B cell (primary cell): ENCODE measurements at regions not wholly inside any gene's neighbourhood (a gene's known extent, or its start where the extent isn't known, plus 50 kb on each side); places are given as distances from the start of the nearest gene placed in this dataset.

Experiments used
- EZH2 ChIP-seq: IDR thresholded peaks from 2 replicates; pipeline ENCODE4 v1.6.1; 2012; ENCODE audit warnings: borderline replicate concordance, low read depth, mild to moderate bottlenecking, moderate library complexity, low read length; ENCODE audit not compliant: insufficient read depth, poor library complexity, severe bottlenecking
- TF ChIP-seq, protein P1 (sequence below): fragments of 200-600 bp; IDR thresholded peaks from one replicate; pipeline ENCODE4 v1.8.0; 2022; ENCODE audit warnings: antibody characterized with exemption, mild to moderate bottlenecking

DNA sequence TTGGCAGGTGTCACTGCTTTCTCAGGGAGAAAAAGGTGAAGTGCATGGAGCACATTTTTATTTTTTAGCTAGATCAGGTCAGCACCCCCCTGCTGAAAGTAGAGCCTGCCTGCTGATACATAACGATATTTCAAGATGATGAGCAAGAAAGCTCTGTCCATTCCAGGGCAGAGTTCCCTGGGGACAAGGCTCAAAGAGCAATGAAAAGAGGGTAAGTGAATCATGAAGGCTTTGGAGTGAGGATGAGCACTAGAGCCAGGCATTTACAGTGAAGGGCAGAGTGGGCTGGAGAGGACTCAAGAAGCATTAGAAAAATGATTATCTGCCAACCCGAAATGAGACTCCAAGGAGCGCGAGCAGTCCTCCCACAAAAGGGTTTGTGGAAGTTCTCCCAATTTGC, 345.7 kb downstream of the TLE4 start:
- TF ChIP-seq, protein P1, sequence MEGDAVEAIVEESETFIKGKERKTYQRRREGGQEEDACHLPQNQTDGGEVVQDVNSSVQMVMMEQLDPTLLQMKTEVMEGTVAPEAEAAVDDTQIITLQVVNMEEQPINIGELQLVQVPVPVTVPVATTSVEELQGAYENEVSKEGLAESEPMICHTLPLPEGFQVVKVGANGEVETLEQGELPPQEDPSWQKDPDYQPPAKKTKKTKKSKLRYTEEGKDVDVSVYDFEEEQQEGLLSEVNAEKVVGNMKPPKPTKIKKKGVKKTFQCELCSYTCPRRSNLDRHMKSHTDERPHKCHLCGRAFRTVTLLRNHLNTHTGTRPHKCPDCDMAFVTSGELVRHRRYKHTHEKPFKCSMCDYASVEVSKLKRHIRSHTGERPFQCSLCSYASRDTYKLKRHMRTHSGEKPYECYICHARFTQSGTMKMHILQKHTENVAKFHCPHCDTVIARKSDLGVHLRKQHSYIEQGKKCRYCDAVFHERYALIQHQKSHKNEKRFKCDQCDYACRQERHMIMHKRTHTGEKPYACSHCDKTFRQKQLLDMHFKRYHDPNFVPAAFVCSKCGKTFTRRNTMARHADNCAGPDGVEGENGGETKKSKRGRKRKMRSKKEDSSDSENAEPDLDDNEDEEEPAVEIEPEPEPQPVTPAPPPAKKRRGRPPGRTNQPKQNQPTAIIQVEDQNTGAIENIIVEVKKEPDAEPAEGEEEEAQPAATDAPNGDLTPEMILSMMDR = no peak
- TF ChIP-seq EZH2 = no peak
